ENCODE measurements at regions not wholly inside any gene's neighbourhood (a gene's known extent, or its start where the extent isn't known, plus 50 kb on each side); places are given as distances from the start of the nearest gene placed in this dataset.

GRCh38 chr14:66152302-66152701 is 333.9 kb upstream of the CCDC196 start:
- intact Hi-C loops (cut with DNase I): no loop called here
- no peak for DNase-seq

GRCh38 chr14:66152747-66153146 is 333.4 kb upstream of the CCDC196 start:
- no peak for DNase-seq
- intact Hi-C loops (cut with DNase I): no loop called here

GRCh38 chr14:66163023-66163422 is 323.1 kb upstream of the CCDC196 start:
- intact Hi-C loops (cut with DNase I): no loop called here
- no peak for DNase-seq

- DNase-seq: no peak
- intact Hi-C loops (cut with DNase I): no loop called here
These were observed 320.8 kb upstream of the CCDC196 start for GRCh38 chr14:66165337-66165736.

- DNase-seq: no peak
- intact Hi-C loops (cut with DNase I): no loop called here
These were observed 311.7 kb upstream of the CCDC196 start for GRCh38 chr14:66174453-66174891.

GRCh38 chr14:66177935-66178334 is 308.2 kb upstream of the CCDC196 start:
- intact Hi-C loops (cut with DNase I): no loop called here
- DNase-seq: no peak

- no peak for DNase-seq
- intact Hi-C loops (cut with DNase I): no loop called here
These were observed 289.5 kb upstream of the CCDC196 start for GRCh38 chr14:66196670-66197069.

- intact Hi-C loops (cut with DNase I): no loop called here
- DNase-seq: no peak
These were observed 288.9 kb upstream of the CCDC196 start for GRCh38 chr14:66197276-66197675.

- intact Hi-C loops (cut with DNase I): no loop called here
- no peak for DNase-seq
These were observed 279.6 kb upstream of the CCDC196 start for GRCh38 chr14:66206554-66206953.

GRCh38 chr14:66216763-66217162 is 269.4 kb upstream of the CCDC196 start:
- intact Hi-C loops (cut with DNase I): no loop called here
- DNase-seq: no peak

- intact Hi-C loops (cut with DNase I): no loop called here
- DNase-seq: no peak
These were observed 266.3 kb upstream of the CCDC196 start for GRCh38 chr14:66219886-66220285.

GRCh38 chr14:66224492-66225178 is 261.5 kb upstream of the CCDC196 start:
- DNase-seq: no peak
- intact Hi-C loops (cut with DNase I): no loop called here

- intact Hi-C loops (cut with DNase I): no loop called here
- DNase-seq: no peak
These were observed 260.8 kb upstream of the CCDC196 start for GRCh38 chr14:66225337-66225736.

GRCh38 chr14:66228267-66228970 is 257.8 kb upstream of the CCDC196 start:
- intact Hi-C loops (cut with DNase I): no loop called here
- DNase-seq: no peak

GRCh38 chr14:66231820-66232219 is 254.4 kb upstream of the CCDC196 start:
- no peak for DNase-seq
- intact Hi-C loops (cut with DNase I): no loop called here

- intact Hi-C loops (cut with DNase I): no loop called here
- no peak for DNase-seq
These were observed 252.6 kb upstream of the CCDC196 start for GRCh38 chr14:66233591-66233990.

- intact Hi-C loops (cut with DNase I): no loop called here
- DNase-seq: no peak
These were observed 251.8 kb upstream of the CCDC196 start for GRCh38 chr14:66234411-66234810.

GRCh38 chr14:66237741-66238140 is 248.4 kb upstream of the CCDC196 start:
- intact Hi-C loops (cut with DNase I): no loop called here
- peak in 1 of 42 donors; percentile 9 for DNase-seq

GRCh38 chr14:66238969-66239368 is 247.2 kb upstream of the CCDC196 start:
- intact Hi-C loops (cut with DNase I): no loop called here
- no peak for DNase-seq

- intact Hi-C loops (cut with DNase I): no loop called here
- no peak for DNase-seq
These were observed 246.6 kb upstream of the CCDC196 start for GRCh38 chr14:66239589-66239988.

GRCh38 chr14:66240105-66240504 is 246.1 kb upstream of the CCDC196 start:
- intact Hi-C loops (cut with DNase I): no loop called here

More at GRCh38 chr14:66240105-66240504, 246.1 kb upstream of the CCDC196 start:
- DNase-seq: no peak

All from head of caudate nucleus (tissue), 42 donors.